Stomach (tissue), 4 donors: ENCODE measurements at regions not wholly inside any gene's neighbourhood (a gene's known extent, or its start where the extent isn't known, plus 50 kb on each side); places are given as distances from the start of the nearest gene placed in this dataset.

Experiments
- CTCF ChIP-seq, 7 experiments: fragments of 450-650 bp in 4 of 7; fragments of 200-600 bp in 3 of 7; sonication (generic) in 3 of 7; IDR thresholded peaks; one replicate each; pipeline ENCODE4 v1.5.1; 2016 to 2019; ENCODE audit warnings: antibody characterized with exemption in 7 of 7, control low read depth in 2 of 7, mild to moderate bottlenecking in 1 of 7
- EP300 ChIP-seq: sonication (generic); formaldehyde crosslinking; IDR thresholded peaks from one replicate; pipeline ENCODE4 v1.6.1; 2017; ENCODE audit warnings: antibody characterized with exemption
- POLR2A ChIP-seq, 4 donors: fragments of 450-650 bp; IDR thresholded peaks; one replicate each; pipeline ENCODE4 v1.6.1; 2016; ENCODE audit warnings: antibody characterized with exemption in 4 of 4, control low read depth in 2 of 4, mild to moderate bottlenecking in 1 of 4, moderate library complexity in 1 of 4
- POLR2AphosphoS5 ChIP-seq, 3 donors: sonication (generic); formaldehyde crosslinking; IDR thresholded peaks; one replicate each; pipeline ENCODE4 v1.6.1; 2016; ENCODE audit warnings: antibody characterized with exemption in 3 of 3

GRCh38 chr13:37406031-37406430, 192.5 kb downstream of the POSTN start:
- TF ChIP-seq CTCF (IDR thresholded peaks at IDR 0.05) (no peak), EP300 (no peak), POLR2AphosphoS5 (IDR thresholded peaks at IDR 0.05) (no peak), POLR2A (IDR thresholded peaks at IDR 0.05) (no peak)
